Dermis blood vessel endothelial cell (primary cell): ENCODE measurements at regions not wholly inside any gene's neighbourhood (a gene's known extent, or its start where the extent isn't known, plus 50 kb on each side); places are given as distances from the start of the nearest gene placed in this dataset.

Experiments used
- DNase-seq: peaks from one replicate; pipeline ENCODE4 v3.0.0; 2010

DNA sequence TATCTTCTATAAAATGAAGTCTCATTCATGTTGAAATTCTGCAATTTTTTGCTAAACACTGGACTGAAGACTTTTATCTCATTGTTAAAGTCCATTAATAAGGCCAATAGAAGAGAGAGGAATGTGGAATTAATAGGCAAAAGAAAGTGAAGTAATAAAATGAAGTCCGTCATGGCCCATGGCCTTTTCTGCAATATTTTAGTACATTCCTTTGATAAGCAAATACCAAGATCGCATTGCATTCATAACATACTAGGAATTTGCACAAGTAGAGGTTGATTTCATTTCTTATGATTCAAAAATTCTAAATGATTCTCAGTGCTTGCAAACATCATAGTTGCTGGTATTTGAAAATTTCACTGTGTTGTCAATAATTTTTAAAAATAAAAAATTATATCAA is 664.0 kb downstream of the NR2F1-AS1 start:
- no peak for DNase-seq

DNA sequence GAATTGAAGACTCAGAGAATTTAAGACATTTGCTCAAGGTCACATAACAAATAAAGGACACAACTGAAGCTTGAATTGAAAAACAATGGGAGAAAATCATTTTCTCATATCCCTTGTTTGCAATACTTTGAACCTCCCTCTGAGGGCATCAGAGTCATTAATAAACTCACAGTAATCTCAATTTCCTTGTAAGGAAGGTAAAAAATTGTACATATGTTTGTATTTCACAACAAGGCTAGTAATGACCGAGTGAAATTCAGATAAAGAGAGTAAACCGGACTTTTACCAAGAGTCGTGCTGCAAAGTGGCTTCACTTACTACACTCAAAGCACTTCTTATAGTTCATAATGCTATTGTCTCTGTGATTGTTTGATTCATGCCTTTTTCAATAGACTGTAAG is 665.0 kb downstream of the NR2F1-AS1 start:
- DNase-seq, result peak; percentile 45

DNA sequence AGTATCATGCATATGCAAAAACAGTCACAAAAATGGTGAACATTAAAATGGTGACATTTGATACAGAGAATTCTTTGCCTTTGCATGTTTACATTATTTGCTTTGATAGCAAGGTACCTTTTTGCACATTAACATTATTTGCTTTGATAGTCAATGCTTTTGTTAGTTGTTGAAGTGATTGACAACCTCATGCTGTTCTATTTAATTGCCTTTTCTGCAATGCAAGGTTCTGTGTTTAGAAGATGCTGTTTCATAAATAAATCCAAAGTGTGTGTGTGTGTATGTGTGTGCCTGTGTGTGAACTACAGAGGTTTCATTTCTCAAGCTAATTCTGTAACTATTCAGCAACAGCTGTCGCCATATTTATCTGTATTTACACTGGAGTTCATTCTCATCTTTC is 668.7 kb downstream of the NR2F1-AS1 start:
- no peak for DNase-seq

DNA sequence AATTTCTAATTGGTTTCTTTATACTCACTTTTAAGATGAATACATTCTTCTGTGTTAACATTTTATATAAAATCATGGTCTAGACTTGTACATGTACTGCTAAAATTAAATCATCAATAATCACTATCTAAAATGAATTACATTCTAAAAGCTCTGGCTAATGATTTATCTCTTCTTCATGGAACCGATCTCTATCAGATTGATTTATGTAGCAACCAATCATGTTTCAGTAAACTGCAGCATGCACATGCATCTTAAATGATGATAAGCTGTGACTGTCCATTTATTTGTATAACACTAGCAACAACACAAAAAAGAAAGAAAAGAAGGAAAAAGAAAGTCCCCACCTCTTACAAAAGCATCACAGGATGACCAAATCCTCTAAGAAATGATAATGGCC is 669.2 kb downstream of the NR2F1-AS1 start:
- no peak for DNase-seq

DNA sequence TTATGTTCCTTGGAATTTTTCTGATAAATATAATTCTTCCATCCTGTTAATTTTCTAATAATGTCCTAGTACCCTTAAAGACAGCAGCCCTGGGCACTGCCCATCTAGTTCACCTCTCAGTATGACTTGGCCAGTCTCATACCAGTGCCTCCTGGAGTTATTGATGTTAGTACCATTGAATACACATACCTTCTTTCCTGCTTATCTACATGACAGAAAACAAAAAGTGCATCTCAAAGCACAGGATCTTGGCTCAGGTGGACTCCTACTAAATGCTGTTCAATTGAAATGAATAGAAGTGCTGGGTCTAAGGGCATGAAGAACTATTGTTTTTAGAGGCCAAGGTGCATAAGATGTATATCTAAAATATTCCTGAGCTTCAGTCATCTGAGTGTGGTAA is 669.7 kb downstream of the NR2F1-AS1 start:
- no peak for DNase-seq

DNA sequence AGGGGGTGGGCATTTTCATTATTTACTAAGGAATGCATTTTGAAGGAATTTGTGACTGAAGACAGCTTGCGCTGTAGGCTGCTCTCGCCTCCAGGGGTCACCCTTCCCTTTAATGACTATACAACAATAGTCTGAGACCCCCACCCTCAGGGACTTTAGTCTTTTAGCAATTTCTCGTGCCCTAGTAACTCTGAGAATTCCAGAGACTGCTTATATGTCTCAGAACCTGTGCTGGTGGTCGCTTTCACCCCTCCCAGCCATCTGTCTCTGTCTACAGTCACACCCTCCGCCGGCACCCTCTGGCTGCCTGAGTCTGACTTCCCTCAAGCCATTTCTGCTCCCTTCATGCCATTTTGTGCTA is 671.4 kb downstream of the NR2F1-AS1 start:
- peak; percentile 61 for DNase-seq

DNA sequence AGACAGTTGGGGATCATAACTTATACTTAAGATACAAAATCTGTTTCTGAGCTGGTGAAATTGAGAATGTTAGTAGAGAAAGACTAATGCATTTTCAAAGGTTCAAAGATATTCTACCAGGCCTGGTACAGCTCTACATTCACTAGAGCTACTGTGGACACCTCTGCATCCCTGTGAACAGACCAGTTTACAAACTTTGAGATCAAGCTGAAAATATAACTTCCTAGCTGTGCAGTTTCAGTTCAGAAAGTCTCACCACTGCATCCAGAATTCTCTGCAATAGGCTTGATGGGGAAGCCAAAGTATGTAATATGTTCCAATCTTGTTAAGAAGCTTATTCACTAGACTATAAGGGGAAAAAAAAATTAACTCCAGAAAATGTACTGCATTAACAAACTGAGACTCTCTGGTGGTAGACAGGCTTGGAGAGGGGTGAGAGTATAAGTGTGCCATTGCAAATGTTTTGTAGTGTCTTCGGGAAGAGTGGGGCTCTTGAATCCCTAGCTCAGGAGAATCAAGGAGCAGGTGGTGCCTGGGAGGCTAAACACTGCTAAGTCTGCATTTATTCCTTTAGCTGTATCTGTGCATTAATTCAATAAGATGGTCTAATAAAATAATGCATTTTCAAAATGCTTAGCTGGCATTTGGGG is 671.9 kb downstream of the NR2F1-AS1 start:
- DNase-seq, result peak; percentile 7

DNA sequence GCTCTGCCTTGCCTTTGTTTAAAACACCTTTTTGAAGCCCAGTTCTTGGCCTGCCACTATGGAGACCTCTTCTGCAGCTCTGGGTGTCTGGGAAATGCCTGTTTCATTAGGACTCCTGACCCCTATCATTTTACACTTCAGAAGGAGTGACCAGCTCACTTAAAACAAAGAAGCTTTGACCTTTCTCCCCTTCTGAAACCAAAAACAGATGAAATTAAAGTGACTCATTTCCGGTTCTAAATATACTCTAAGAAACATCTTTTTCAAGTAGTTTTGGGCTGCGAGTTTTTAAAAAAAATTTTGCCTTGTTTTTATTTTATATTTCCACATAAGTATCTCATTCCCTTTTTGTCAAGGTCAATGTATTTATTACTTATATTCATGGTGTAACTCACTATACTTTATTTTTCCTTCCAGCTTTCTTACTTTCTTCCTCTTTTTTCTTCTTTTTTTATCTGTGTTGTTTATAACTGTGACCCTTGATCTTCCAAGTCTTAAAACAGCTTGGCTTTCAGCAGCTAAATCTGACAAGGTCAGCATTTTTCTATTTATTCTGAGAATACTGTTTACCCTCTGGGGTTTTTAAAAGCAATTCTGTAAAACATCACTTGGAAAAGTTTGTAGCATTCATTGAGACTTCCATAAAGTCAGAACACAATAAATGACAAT is 672.9 kb downstream of the NR2F1-AS1 start:
- peak; percentile 74 for DNase-seq

DNA sequence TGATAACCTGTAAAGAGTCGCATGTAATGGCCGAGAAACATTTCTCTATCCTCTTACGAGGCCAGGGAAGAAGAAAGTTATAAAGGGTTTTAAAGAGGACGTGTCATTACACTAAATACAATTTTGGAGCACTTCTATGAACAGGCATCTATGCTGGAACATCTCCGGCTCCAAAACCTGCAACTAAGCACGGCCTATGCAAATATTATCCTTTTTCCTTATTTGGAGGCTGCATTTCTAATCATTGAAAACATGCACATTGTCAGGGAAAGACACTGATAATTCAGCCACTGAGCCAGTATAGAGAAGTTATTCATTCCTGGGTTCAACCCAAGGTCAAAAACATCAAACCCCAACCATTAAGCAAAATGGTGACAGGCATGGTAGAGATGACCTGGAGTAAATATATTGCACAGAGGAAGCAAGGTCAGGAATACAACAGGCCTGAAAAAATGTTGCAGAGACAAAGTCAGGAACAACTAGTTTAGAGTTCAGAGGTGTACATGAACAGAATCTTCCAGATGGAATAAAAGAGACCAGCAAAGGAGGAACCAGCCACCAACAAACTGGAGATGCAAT is 674.1 kb downstream of the NR2F1-AS1 start:
- DNase-seq, result no peak

DNA sequence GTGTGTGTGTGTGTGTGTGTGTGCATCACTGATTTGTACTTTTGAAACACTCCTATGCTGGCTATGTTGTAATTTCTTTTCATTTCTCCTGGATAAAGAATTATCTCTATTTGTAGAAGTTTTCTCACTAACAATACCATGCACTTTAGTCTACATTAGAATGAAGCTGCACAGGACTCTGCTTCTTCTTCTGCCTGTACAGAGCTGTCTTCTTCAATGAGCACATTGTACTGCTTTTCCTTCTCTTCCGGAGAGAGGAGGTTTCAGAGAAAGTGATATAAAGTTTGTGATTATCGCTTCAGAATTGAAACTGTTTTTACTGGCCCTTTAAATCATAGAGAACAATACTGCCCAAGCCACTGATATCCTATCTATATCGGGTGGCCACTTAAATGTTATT is 677.0 kb downstream of the NR2F1-AS1 start:
- DNase-seq, result no peak

DNA sequence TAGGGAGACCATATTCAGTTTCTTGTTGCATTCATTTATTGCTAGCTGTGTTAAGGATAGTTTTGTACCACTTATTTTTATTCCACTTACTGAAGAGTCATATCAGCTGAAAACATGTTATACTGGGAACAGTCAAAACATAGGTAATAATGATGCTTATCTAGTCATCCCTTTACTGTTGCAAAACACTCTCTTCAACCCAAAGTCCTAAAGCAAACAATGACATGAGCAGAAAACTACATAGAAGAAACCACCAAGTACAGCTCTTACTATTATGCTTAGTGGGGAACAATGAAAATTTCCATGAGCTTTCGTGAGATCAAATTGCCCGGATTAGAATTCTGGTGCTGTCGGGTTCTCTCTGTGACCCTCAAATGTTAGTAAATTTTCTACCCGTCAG is 681.4 kb downstream of the NR2F1-AS1 start:
- no peak for DNase-seq

DNA sequence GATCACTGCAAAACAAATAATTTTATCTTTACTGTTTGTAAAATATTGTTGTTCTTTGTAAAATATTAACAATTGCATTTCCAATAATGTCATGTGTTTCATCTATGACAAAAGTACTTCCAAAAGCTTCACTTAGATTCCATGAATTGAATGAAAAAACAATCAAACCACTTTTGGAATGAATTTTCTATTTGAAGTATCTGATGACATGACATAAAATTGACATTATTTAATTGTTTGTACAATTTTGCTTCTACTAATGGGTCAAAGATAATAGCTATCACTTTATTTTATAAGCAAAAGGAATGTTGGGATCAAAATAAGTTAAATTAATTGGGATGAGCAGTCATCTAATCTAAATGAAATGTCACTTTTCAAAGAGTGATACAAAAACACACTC is 684.3 kb downstream of the NR2F1-AS1 start:
- no peak for DNase-seq

DNA sequence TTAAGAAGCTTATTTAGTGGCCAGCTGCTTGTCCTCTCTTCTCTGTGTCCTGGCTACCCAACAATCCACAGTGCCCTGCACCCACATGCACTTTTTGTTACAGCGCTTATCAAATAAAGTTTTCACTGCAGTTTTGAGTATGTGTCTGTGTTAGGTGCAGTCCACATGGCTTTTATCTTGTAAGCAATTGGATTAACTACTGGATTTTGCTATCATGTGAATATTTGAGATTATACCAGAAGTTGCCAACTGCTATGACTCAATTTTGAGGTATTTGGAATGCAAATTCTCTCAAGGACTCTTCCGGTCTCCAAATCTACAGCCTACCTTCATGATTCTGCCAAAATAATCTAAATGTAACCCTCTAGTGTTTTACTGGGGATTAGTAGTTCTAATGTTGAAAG is 690.2 kb downstream of the NR2F1-AS1 start:
- DNase-seq, result no peak

DNA sequence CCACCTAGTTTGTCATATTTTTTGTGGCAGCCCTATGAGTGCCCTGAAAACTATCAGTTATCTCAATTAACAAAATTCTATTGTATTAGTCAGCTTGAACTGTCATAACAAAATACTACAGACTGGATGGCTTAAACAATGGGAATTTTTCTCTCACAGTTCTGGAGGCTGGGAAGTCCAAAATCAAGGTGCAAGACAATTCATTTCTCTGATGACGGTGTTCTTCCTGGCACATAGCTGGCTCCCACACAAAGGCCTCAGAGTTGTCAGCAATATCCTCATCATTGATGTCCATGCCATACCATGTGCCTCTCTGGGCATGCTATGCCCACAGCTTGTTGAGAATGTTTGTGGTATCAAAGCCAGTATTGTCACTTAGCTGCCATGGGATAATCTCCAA is 691.9 kb downstream of the NR2F1-AS1 start:
- no peak for DNase-seq

DNA sequence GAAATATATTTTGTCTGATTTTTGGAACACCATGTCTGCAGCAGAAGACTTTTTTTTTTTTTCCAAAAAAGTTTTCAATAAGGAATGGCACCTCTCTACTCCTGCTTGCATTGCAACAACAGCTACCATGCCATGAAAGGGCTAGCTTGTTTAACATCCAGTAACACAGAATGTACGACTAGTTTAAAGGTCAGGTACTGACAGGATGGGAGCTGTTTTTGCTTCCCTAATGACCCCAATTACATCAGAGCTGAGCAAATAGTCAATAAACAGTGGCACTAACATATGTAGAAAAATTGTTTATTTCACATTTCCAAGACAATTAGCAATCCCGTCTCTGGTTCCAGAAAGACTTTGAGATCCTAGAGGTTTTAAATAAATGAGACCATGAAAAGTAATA is 693.8 kb downstream of the NR2F1-AS1 start:
- DNase-seq, result no peak

DNA sequence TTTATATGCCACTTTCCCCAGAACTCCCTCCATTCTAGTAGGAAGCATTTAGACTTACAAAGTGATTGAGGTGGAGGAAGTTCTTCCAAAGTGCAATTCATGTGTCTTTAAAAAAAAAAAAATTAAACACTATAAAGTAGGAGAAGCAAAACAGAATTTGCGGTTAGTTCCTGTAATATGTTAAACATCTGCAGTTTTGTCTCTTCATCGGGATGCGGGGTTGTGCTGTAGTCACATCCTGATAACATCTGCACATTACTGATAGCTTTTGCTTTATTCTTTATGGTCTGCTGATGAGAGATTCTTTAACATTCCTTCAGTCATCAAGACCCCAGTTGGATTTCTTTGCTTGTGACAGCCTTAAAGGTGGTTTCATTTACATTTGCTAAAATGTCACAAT is 694.3 kb downstream of the NR2F1-AS1 start:
- DNase-seq, result no peak

DNA sequence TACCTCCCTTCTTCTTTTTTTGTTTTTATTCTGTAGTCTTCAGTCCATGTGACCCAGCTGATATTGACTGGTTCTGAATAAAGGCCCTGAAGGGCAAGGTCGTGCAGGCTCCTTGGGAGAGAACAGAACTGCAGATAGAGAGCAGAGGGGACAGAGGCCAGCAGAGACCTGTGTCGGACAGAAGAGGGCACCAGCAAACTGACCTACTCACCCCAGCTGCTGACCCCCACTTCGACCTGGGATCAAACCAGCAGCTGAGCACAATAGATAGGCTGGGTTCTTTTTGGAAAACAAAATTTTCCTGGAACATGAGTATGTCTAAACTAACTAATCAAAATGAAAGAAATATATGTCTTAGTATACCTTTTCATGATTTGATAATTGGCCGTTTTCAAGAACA is 695.1 kb downstream of the NR2F1-AS1 start:
- DNase-seq, result no peak

DNA sequence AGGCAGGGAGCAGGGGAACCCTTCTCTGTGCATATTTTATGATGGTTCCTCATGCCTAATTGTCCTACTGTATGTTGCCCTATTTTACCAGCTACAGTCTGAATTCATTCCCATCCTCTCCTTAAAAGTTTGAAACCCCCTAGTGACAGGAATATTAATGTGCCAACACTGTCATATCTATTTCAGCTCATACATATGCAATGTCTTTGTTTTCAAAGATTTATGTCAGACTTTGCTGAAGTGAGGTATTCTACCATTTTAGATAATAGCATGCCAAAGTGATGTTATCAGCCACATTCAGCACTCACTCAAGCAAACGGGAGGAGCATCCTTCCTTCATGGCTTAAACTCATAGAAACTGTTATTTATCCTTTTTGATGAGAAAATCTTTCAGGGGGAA is 696.5 kb downstream of the NR2F1-AS1 start:
- DNase-seq, result no peak

DNA sequence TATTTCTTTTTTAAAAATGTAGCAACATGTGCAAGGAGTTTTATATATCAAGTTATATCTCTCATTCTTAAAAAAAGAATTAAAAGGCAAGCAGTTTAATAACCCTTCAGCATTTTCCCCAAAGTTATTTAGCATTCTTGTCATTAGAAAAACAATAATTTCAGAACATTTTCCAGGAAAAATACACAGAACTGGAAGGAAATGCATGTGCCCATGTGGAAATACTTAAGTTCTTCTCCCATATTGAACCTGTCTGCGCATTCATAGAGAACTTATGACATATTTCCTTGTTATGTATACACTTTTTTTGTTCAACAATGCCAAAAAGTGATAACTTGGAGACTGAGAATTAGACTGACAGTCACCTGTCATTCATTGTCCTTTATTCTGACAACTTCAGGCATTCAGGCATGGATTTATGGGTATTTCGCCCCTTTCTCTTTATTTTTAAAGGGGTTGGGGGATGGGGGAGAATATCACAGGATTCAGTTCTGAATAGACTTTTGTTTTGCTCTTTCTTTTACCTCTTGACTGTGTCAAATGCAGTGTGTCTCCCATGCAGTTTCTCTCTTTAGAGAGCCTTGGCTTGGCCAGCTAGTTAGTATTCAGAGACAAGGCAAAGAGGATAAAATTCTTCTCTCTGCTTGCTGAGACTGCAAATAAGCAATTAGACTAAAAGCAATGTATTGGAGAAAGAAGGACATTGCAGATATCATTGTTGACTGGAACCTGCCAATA is 701.0 kb downstream of the NR2F1-AS1 start:
- no peak for DNase-seq

DNA sequence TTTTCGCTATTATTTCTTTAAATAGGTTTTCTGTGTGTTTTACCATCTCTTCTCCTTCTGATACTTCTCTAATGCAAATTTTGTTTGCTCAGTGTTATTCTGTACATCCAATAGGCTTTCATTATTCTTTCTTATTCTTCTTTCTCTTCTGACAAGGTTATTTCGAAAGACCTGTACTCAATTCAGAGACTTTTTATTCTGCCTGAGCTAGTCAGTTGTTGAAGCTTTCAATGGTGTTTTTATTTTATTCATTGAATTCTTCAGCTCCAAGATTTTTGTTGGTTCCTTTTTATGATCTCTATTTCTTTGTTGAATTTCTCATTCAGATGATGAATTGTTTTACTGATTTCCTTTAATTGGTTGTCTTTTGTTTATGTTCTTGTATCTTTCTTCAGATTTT is 706.2 kb downstream of the NR2F1-AS1 start:
- no peak for DNase-seq

DNA sequence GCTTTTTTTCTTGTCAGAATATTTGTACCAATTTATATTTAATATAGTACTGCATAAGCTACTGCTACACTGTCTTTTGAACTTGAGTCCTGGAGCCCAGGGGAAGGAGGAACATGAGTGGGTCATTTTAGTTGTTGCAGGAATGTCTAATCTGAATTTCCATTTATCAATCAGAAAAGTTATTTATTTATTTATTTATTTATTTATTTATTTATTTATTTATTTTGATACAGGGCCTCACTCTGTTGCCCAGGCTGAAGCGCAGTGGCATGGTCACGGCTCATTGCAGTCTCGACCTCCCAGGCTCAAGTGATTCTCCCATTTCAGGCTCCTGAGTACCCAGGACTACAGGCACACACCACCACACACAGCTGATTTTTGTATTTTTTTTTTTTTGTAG is 712.6 kb downstream of the NR2F1-AS1 start:
- DNase-seq, result no peak

DNA sequence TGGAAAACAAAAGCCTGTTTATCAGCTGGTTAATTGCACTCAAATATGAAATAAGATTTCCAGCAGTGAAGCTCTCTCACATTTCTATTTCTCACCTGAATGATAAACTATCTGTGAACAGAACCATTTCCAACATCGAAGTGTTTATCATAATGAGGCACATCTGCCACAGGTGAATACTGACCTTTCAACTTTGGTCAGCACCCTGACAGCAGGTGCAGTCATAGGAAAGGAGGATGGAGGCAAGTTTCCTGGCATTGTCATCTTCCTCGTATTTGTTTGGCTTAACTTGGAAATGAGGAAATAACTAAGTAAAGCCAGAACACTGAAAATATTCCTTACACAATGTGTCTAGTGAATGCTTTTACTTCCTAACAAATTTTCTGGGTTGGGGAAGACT is 716.4 kb downstream of the NR2F1-AS1 start:
- peak; percentile 47 for DNase-seq

DNA sequence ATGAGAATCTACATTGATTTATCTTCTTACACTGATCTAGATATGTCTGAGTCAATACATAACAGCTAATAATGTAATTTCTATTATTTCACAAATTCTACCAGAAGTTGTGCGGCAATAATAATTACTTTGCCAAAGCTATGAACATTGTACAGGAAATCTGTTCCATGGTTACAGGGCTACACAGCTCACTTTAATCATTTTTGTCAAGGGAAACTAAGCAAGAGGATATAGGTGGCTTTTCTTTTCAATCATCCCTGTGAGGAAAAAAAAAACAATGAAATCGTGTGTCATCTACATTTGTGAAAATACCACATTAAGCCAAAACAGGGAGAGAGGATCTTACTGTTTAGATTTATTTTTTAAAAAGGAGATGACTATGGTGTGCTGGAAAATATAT is 717.4 kb downstream of the NR2F1-AS1 start:
- peak; percentile 20 for DNase-seq
